Gastrocnemius medialis (tissue), 4 donors: ENCODE measurements at regions not wholly inside any gene's neighbourhood (a gene's known extent, or its start where the extent isn't known, plus 50 kb on each side); places are given as distances from the start of the nearest gene placed in this dataset.
A peak's percentile ranks its signal among the peaks of the same experiment; 100 is the strongest.

ENCODE experiments used
- POLR2A ChIP-seq, 2 donors: fragments of 450-650 bp; IDR thresholded peaks; one replicate each; pipeline ENCODE4 v1.6.1; 2017; ENCODE audit warnings: antibody characterized with exemption in 2 of 2, mild to moderate bottlenecking in 2 of 2, moderate library complexity in 2 of 2
- TF ChIP-seq, protein P1 (sequence below), 5 experiments: fragments of 450-650 bp in 3 of 5; fragments of 200-600 bp in 2 of 5; sonication (generic) in 2 of 5; IDR thresholded peaks in 4 of 5; conservative IDR thresholded peaks in 1 of 5; 1 replicate in 4 of 5; 2 replicates in 1 of 5; pipeline ENCODE4 v1.5.1; 2016 to 2019; ENCODE audit warnings: antibody characterized with exemption in 5 of 5, mild to moderate bottlenecking in 3 of 5, moderate library complexity in 3 of 5

DNA sequence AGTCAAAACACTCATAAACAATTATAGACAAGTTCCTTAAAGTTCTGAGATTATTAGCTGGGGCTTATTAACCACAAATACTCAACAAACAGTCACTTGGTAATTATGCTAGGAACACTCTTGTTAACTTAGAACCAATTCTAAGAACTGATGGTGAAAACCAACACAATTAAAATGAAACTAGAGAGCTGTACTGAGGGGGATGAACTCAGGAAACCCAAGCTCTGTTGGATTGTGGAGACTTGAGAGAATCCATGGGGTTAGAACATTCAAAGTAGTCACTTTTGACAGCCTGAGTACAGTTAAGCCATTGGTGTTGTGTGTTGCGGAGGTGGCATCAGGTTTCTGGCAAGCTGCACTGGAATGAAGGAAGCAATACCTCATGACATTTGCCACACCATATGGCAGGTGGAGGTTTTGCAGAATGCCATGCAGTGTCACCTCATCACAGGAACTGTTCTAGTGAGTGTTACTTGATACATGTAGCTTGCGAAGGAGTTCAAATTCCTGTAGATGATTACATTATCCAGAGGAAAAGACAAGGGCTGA lies 480.9 kb upstream of the CD180 start:
- peak in 1 of 2 donors; percentile 30 for TF ChIP-seq POLR2A (IDR thresholded peaks at IDR 0.05)
- TF ChIP-seq, protein P1, sequence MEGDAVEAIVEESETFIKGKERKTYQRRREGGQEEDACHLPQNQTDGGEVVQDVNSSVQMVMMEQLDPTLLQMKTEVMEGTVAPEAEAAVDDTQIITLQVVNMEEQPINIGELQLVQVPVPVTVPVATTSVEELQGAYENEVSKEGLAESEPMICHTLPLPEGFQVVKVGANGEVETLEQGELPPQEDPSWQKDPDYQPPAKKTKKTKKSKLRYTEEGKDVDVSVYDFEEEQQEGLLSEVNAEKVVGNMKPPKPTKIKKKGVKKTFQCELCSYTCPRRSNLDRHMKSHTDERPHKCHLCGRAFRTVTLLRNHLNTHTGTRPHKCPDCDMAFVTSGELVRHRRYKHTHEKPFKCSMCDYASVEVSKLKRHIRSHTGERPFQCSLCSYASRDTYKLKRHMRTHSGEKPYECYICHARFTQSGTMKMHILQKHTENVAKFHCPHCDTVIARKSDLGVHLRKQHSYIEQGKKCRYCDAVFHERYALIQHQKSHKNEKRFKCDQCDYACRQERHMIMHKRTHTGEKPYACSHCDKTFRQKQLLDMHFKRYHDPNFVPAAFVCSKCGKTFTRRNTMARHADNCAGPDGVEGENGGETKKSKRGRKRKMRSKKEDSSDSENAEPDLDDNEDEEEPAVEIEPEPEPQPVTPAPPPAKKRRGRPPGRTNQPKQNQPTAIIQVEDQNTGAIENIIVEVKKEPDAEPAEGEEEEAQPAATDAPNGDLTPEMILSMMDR (IDR thresholded peaks at IDR 0.05 in 4 of 5, conservative IDR thresholded peaks at IDR 0.05 in 1 of 5): no peak
